ENCODE measurements at regions not wholly inside any gene's neighbourhood (a gene's known extent, or its start where the extent isn't known, plus 50 kb on each side); places are given as distances from the start of the nearest gene placed in this dataset.

DNA sequence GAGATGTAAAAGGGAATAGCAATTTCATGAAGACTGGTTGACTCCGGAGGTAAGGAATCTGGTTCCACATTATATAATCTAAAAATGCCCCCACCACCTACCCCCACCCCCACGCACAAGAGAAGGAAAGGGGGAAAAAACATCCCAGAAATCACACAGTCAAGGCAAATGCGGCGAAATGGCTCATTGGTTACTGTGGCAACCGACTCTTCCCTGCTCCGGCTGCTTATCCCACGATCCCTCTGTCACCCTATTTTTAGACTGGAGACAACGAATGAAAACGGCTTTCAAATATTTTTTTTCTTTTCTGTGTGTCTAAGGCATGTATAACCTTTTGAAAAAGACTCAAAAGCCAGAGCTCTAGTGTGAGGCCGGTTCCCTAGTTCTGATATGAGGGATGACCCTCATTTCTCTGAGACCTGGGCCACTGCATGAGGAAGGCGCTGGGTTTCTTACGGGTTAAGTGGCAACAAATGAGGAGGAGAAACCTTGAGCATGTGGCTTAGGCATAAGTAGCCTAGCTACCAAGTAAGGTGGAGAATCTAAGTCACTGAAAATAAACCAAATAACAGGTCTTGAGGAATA is 148.3 kb upstream of the GRIN2B start:
- TF ChIP-seq POLR2AphosphoS5 (IDR thresholded peaks at IDR 0.05; ENCODE audit: low read depth) (no peak), CTCF (conservative IDR thresholded peaks at IDR 0.05; ENCODE audit: low read depth in 2 of 2) (no peak), REST (IDR thresholded peaks at IDR 0.05; ENCODE audit: unreplicated experiment) (no peak), ZNF114 (CRISPR knock-in tag; IDR thresholded peaks at IDR 0.05) (no peak), EZH2 (IDR thresholded peaks at IDR 0.05; ENCODE audit: low read depth, unreplicated experiment) (no peak), ZNF331 (CRISPR knock-in tag; IDR thresholded peaks at IDR 0.05; ENCODE audit: low read depth) (no peak), CREB1 (CRISPR knock-in tag; IDR thresholded peaks at IDR 0.05; ENCODE audit: low read depth) (no peak), EZH2phosphoT487 (IDR thresholded peaks at IDR 0.05; ENCODE audit: unreplicated experiment) (no peak)

All from GM23338 (cell line).